Adrenal gland (tissue), 9 donors: ENCODE measurements at regions not wholly inside any gene's neighbourhood (a gene's known extent, or its start where the extent isn't known, plus 50 kb on each side); places are given as distances from the start of the nearest gene placed in this dataset.

Experiments used
- DNase-seq, 7 donors: peaks; one replicate each; pipeline ENCODE4 v3.0.0-alpha.2; 2019 to 2020
- H3K27ac ChIP-seq, 5 donors: fragments of 200-600 bp; sonication (generic) in 4 of 5; 1 replicate in 3 of 5; 2 replicates in 2 of 5; pipeline versions ENCODE4 v1.5.1 to v1.8.0; 2016 to 2020; ENCODE audit warnings: mild to moderate bottlenecking in 1 of 5
- H3K27me3 ChIP-seq: fragments of 200-600 bp; 2 replicates; pipeline ENCODE4 v1.8.0; 2021
- H3K36me3 ChIP-seq, 2 donors: fragments of 200-600 bp; replicated peaks in 1 of 2; 1 replicate in 1 of 2; 2 replicates in 1 of 2; pipeline versions ENCODE4 v1.5.1 to v1.8.0; 2018 to 2022
- H3K4me1 ChIP-seq, 2 donors: fragments of 200-600 bp; replicated peaks in 1 of 2; 1 replicate in 1 of 2; 2 replicates in 1 of 2; pipeline versions ENCODE4 v1.5.1 to v1.8.0; 2018 to 2021
- H3K4me3 ChIP-seq, 4 donors: fragments of 200-600 bp; sonication (generic) in 3 of 4; one replicate each; pipeline ENCODE4 v1.5.1; 2016 to 2018
- H3K9me3 ChIP-seq, 3 donors: fragments of 200-600 bp; sonication (generic) in 1 of 3; replicated peaks in 1 of 3; 1 replicate in 2 of 3; 2 replicates in 1 of 3; pipeline versions ENCODE4 v1.5.1 to v1.8.0; 2016 to 2021
- CTCF ChIP-seq, 6 experiments: fragments of 450-650 bp in 4 of 6; fragments of 200-600 bp in 2 of 6; sonication (generic) in 1 of 6; IDR thresholded peaks; 1 replicate in 5 of 6; 2 replicates in 1 of 6; pipeline versions ENCODE4 v1.5.1 to v1.8.0; 2016 to 2021; ENCODE audit warnings: antibody characterized with exemption in 6 of 6, mild to moderate bottlenecking in 2 of 6, moderate library complexity in 1 of 6
- POLR2A ChIP-seq, 2 donors: fragments of 450-650 bp; IDR thresholded peaks; one replicate each; pipeline ENCODE4 v1.6.1; 2017; ENCODE audit warnings: antibody characterized with exemption in 2 of 2, mild to moderate bottlenecking in 2 of 2, moderate library complexity in 1 of 2
- WGBS, 4 donors: extraction: QIAGEN DNeasy Blood & Tissue Kit in 2 of 4; methylation state at CpG; one replicate each; pipeline versions ENCODE4 v1.1.5 to v1.1.7; 2013 to 2017; 5-methylcytosine and 5-hydroxymethylcytosine counted together
- intact Hi-C, 2 donors: fragments of 100-400 bp; cut with DNase I; formaldehyde crosslinking; loops; one replicate each; pipeline versions ENCODE4 v1.14.1 to v1.15.0; 2022 to 2023
- donor health status: healthy with polysubstance abuse.
- donor health status: Bipolar disorder and iron deficiency.
- donor health status: DM: yes; HTN: yes; CAD: no.
- donor health status: DM: no; HTN: no; CAD: no.
- donor health status: DM: no; HTN: no; CAD: no.

- Histone ChIP-seq H3K27ac (no peak overlapping the region), H3K36me3 (no peaks in the 10 kb centered on the region), H3K9me3 (no peaks in the 10 kb centered on the region), H3K4me1 (no peaks in the 10 kb centered on the region), H3K4me3 (no peak overlapping the region), H3K27me3 (no peaks in the 10 kb centered on the region)
- WGBS, 4 donors: 0% methylated on average over 1 of the region's 1 CpG
- no peak for TF ChIP-seq CTCF (IDR thresholded peaks at IDR 0.05)
- TF ChIP-seq POLR2A (IDR thresholded peaks at IDR 0.05): no peak
- DNase-seq: no peak
- intact Hi-C loops: no loop called here
Measured at GRCh38 chr1:94769551-94769950, 50.6 kb upstream of the SLC44A3 start.

GRCh38 chr1:94768036-94768435, 52.1 kb upstream of the SLC44A3 start:
- Histone ChIP-seq H3K27ac (no peak overlapping the region), H3K4me3 (no peak overlapping the region), H3K36me3 (no peaks in the 10 kb centered on the region), H3K27me3 (no peaks in the 10 kb centered on the region), H3K4me1 (no peaks in the 10 kb centered on the region), H3K9me3 (no peaks in the 10 kb centered on the region)
- intact Hi-C loops: no loop called here
- WGBS, 4 donors: 78 to 88% (median 85%) methylated on average over 4 of the region's 4 CpGs
- TF ChIP-seq CTCF (IDR thresholded peaks at IDR 0.05): no peak
- no peak for TF ChIP-seq POLR2A (IDR thresholded peaks at IDR 0.05)
- no peak for DNase-seq

GRCh38 chr1:94765958-94766357, 54.2 kb upstream of the SLC44A3 start:
- WGBS, 4 donors: 86 to 93% (median 90%) methylated on average over 3 of the region's 3 CpGs

GRCh38 chr1:94759188-94759587, 61.0 kb upstream of the SLC44A3 start:
- H3K27ac ChIP-seq: no peak overlapping the region
- no peaks in the 10 kb centered on the region for H3K9me3 ChIP-seq
- H3K27me3 ChIP-seq: no peaks in the 10 kb centered on the region
- H3K4me1 ChIP-seq: peaks cover 14 to 29% of the 10 kb centered on the region in 2 donors
- H3K36me3 ChIP-seq: no peaks in the 10 kb centered on the region
- no peak for TF ChIP-seq POLR2A (IDR thresholded peaks at IDR 0.05)
- TF ChIP-seq CTCF (IDR thresholded peaks at IDR 0.05): no peak
- intact Hi-C loops: no loop called here
- H3K4me3 ChIP-seq: no peak overlapping the region
- DNase-seq: no peak

More at GRCh38 chr1:94765958-94766357, 54.2 kb upstream of the SLC44A3 start:
- intact Hi-C loops: no loop called here
- Histone ChIP-seq H3K27me3 (no peaks in the 10 kb centered on the region), H3K36me3 (no peaks in the 10 kb centered on the region), H3K9me3 (no peaks in the 10 kb centered on the region), H3K27ac (no peak overlapping the region), H3K4me1 (no peaks in the 10 kb centered on the region), H3K4me3 (no peak overlapping the region)
- no peak for DNase-seq
- TF ChIP-seq POLR2A (IDR thresholded peaks at IDR 0.05): no peak
- no peak for TF ChIP-seq CTCF (IDR thresholded peaks at IDR 0.05)
